HCT116 (cell line): ENCODE measurements at regions not wholly inside any gene's neighbourhood (a gene's known extent, or its start where the extent isn't known, plus 50 kb on each side); places are given as distances from the start of the nearest gene placed in this dataset.

Experiments
- CEBPB ChIP-seq: IDR thresholded peaks from 2 replicates; pipeline ENCODE4 v1.6.1; 2012; ENCODE audit warnings: low read depth
- EZH2phosphoT487 ChIP-seq: fragments of 200-600 bp; IDR thresholded peaks from 2 replicates; pipeline ENCODE4 v1.6.1; 2018; ENCODE audit warnings: antibody characterized with exemption, borderline replicate concordance
- POLR2AphosphoS5 ChIP-seq: IDR thresholded peaks from 2 replicates; pipeline ENCODE4 v1.6.1; 2011; ENCODE audit warnings: mild to moderate bottlenecking, low read depth, low read length, moderate library complexity
- SIN3A ChIP-seq: IDR thresholded peaks from 2 replicates; pipeline ENCODE4 v1.6.1; 2012; ENCODE audit warnings: low read depth
- TCF7L2 ChIP-seq: IDR thresholded peaks from 2 replicates; pipeline ENCODE4 v1.7.0; 2011; ENCODE audit warnings: borderline replicate concordance, inconsistent platforms; ENCODE audit not compliant: insufficient read depth, insufficient read length; ENCODE audit errors: extremely low read depth
- ZFX ChIP-seq: fragments of 450-650 bp; IDR thresholded peaks from 2 replicates; pipeline ENCODE4 v1.6.1; 2017
- ZNF274 ChIP-seq: fragments of 200-500 bp; sonication (Bioruptor generic); IDR thresholded peaks from 2 replicates; pipeline ENCODE4 v1.6.1; 2014; ENCODE audit warnings: mild to moderate bottlenecking, low read depth, low read length, inconsistent platforms
- TF ChIP-seq, protein P1 (sequence below): IDR thresholded peaks from 2 replicates; pipeline ENCODE4 v1.6.1; 2012; ENCODE audit warnings: low read depth

GRCh38 chr9:71608021-71608420 lies 160.3 kb downstream of the CEMIP2 start:
- TF ChIP-seq CEBPB (no peak), ZFX (no peak), ZNF274 (no peak), EZH2phosphoT487 (no peak), TCF7L2 (no peak), POLR2AphosphoS5 (no peak), SIN3A (no peak)
- TF ChIP-seq, protein P1, sequence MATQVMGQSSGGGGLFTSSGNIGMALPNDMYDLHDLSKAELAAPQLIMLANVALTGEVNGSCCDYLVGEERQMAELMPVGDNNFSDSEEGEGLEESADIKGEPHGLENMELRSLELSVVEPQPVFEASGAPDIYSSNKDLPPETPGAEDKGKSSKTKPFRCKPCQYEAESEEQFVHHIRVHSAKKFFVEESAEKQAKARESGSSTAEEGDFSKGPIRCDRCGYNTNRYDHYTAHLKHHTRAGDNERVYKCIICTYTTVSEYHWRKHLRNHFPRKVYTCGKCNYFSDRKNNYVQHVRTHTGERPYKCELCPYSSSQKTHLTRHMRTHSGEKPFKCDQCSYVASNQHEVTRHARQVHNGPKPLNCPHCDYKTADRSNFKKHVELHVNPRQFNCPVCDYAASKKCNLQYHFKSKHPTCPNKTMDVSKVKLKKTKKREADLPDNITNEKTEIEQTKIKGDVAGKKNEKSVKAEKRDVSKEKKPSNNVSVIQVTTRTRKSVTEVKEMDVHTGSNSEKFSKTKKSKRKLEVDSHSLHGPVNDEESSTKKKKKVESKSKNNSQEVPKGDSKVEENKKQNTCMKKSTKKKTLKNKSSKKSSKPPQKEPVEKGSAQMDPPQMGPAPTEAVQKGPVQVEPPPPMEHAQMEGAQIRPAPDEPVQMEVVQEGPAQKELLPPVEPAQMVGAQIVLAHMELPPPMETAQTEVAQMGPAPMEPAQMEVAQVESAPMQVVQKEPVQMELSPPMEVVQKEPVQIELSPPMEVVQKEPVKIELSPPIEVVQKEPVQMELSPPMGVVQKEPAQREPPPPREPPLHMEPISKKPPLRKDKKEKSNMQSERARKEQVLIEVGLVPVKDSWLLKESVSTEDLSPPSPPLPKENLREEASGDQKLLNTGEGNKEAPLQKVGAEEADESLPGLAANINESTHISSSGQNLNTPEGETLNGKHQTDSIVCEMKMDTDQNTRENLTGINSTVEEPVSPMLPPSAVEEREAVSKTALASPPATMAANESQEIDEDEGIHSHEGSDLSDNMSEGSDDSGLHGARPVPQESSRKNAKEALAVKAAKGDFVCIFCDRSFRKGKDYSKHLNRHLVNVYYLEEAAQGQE = no peak
